Neural progenitor cell (in vitro differentiated cells): ENCODE measurements at regions not wholly inside any gene's neighbourhood (a gene's known extent, or its start where the extent isn't known, plus 50 kb on each side); places are given as distances from the start of the nearest gene placed in this dataset.

Source experiments
- DNase-seq: peaks from one replicate; pipeline ENCODE4 v3.0.0-alpha.2; 2016; ENCODE audit warnings: low spot score
- H2AFZ ChIP-seq: fragments of 200-600 bp; sonication (generic); replicated peaks from 2 replicates; pipeline ENCODE4 v1.6.1; 2016; ENCODE audit warnings: antibody characterized with exemption
- H3F3A ChIP-seq: fragments of 200-600 bp; sonication (generic); 2 replicates; pipeline ENCODE4 v1.6.1; 2016; ENCODE audit warnings: antibody characterized with exemption, low read depth
- H3K27ac ChIP-seq: fragments of 200-600 bp; sonication (generic); 2 replicates; pipeline ENCODE4 v1.5.1; 2016; ENCODE audit warnings: mild to moderate bottlenecking
- H3K27me3 ChIP-seq: fragments of 200-600 bp; sonication (generic); 2 replicates; pipeline ENCODE4 v1.6.1; 2016; ENCODE audit warnings: mild to moderate bottlenecking, moderate library complexity
- H3K36me3 ChIP-seq: fragments of 200-600 bp; sonication (generic); 2 replicates; pipeline ENCODE4 v1.5.1; 2016
- H3K4me1 ChIP-seq: fragments of 200-600 bp; sonication (generic); 2 replicates; pipeline ENCODE4 v1.6.1; 2016; ENCODE audit warnings: mixed run types
- H3K4me2 ChIP-seq: fragments of 200-600 bp; sonication (generic); 2 replicates; pipeline ENCODE4 v1.6.1; 2016
- H3K4me3 ChIP-seq: fragments of 200-600 bp; sonication (generic); 2 replicates; pipeline ENCODE4 v1.5.1; 2016
- H3K79me2 ChIP-seq: fragments of 200-600 bp; sonication (generic); 2 replicates; pipeline ENCODE4 v1.6.1; 2016; ENCODE audit warnings: low read depth
- H3K9ac ChIP-seq: fragments of 200-600 bp; sonication (generic); 2 replicates; pipeline ENCODE4 v1.6.1; 2016
- H3K9me3 ChIP-seq: fragments of 200-600 bp; sonication (generic); 2 replicates; pipeline ENCODE4 v1.5.1; 2016; ENCODE audit warnings: low read depth
- H4K20me1 ChIP-seq: fragments of 200-600 bp; sonication (generic); 2 replicates; pipeline ENCODE4 v1.6.1; 2016; ENCODE audit warnings: low read depth
- H3K27ac Mint-ChIP-seq: 3 replicates; pipeline ENCODE4 v1.8.0; 2021; ENCODE audit warnings: mixed read lengths
- H3K27me3 Mint-ChIP-seq: 2 replicates; pipeline ENCODE4 v1.8.0; 2022; ENCODE audit warnings: low read depth, mild to moderate bottlenecking, inconsistent platforms, moderate library complexity, mixed read lengths; ENCODE audit not compliant: insufficient read depth
- H3K36me3 Mint-ChIP-seq: 3 replicates; pipeline ENCODE4 v1.8.0; 2021; ENCODE audit warnings: mixed read lengths
- H3K4me1 Mint-ChIP-seq: 3 replicates; pipeline ENCODE4 v1.8.0; 2021; ENCODE audit warnings: mixed read lengths
- H3K4me3 Mint-ChIP-seq: 3 replicates; pipeline ENCODE4 v1.8.0; 2021; ENCODE audit warnings: mild to moderate bottlenecking, moderate library complexity, mixed read lengths
- H3K9me3 Mint-ChIP-seq: 3 replicates; pipeline ENCODE4 v1.8.0; 2020; ENCODE audit warnings: mixed read lengths
- CTCF ChIP-seq: fragments of 200-600 bp; sonication (generic); IDR thresholded peaks from 2 replicates; pipeline ENCODE4 v1.5.1; 2017; ENCODE audit warnings: antibody characterized with exemption, mild to moderate bottlenecking
- EZH2 ChIP-seq: fragments of 200-600 bp; sonication (generic); IDR thresholded peaks from 2 replicates; pipeline ENCODE4 v1.6.1; 2017; ENCODE audit warnings: antibody characterized with exemption, mild to moderate bottlenecking, moderate library complexity
- EZH2phosphoT487 ChIP-seq: fragments of 200-600 bp; sonication (generic); IDR thresholded peaks from 2 replicates; pipeline ENCODE4 v1.6.1; 2017; ENCODE audit warnings: antibody characterized with exemption

- no peaks in the 10 kb centered on the region for H3K79me2 ChIP-seq
- no peak overlapping the region for H3K27ac ChIP-seq
- H3K36me3 Mint-ChIP-seq: no peaks in the 10 kb centered on the region
- no peak overlapping the region for H3K27ac Mint-ChIP-seq
- peaks cover 6% of the 10 kb centered on the region for H3K4me1 ChIP-seq
- peaks cover 15% of the 10 kb centered on the region for H3F3A ChIP-seq
- H3K4me2 ChIP-seq: no peak overlapping the region
- peaks cover 10% of the 10 kb centered on the region for H3K27me3 Mint-ChIP-seq
- no peaks in the 10 kb centered on the region for H3K27me3 ChIP-seq
- no peak for TF ChIP-seq CTCF
- no peak for TF ChIP-seq EZH2
- TF ChIP-seq EZH2phosphoT487: no peak
- no peaks in the 10 kb centered on the region for H3K9me3 Mint-ChIP-seq
- no peaks in the 10 kb centered on the region for H3K36me3 ChIP-seq
- no peak overlapping the region for H3K4me3 Mint-ChIP-seq
- no peak overlapping the region for H3K9ac ChIP-seq
- H3K9me3 ChIP-seq: no peaks in the 10 kb centered on the region
- no peaks in the 10 kb centered on the region for H4K20me1 ChIP-seq
- peak; percentile 24 for DNase-seq
- peaks cover 3% of the 10 kb centered on the region for H3K4me1 Mint-ChIP-seq
- no peak overlapping the region for H3K4me3 ChIP-seq
- H2AFZ ChIP-seq: no peak overlapping the region
These were observed 133.9 kb upstream of the ZNF618 start for GRCh38 chr9:113741886-113742854.

- Histone ChIP-seq H3K27me3 (no peaks in the 10 kb centered on the region), H3K4me1 (peaks cover 6% of the 10 kb centered on the region), H4K20me1 (no peaks in the 10 kb centered on the region), H3K4me3 (no peak overlapping the region), H3F3A (peaks cover 15% of the 10 kb centered on the region), H3K9ac (no peak overlapping the region), H3K27ac (no peak overlapping the region), H2AFZ (no peak overlapping the region), H3K36me3 (no peaks in the 10 kb centered on the region), H3K9me3 (peaks cover 6% of the 10 kb centered on the region), H3K4me2 (no peak overlapping the region), H3K79me2 (no peaks in the 10 kb centered on the region)
- Mint-ChIP-seq H3K4me3 (no peak overlapping the region), H3K27me3 (peaks cover 12% of the 10 kb centered on the region), H3K4me1 (peaks cover 3% of the 10 kb centered on the region), H3K36me3 (no peaks in the 10 kb centered on the region), H3K9me3 (peaks cover 2% of the 10 kb centered on the region), H3K27ac (no peak overlapping the region)
- DNase-seq: no peak
- TF ChIP-seq EZH2phosphoT487: no peak
- no peak for TF ChIP-seq EZH2
- no peak for TF ChIP-seq CTCF
These were observed 133.2 kb upstream of the ZNF618 start for GRCh38 chr9:113742878-113743277.

GRCh38 chr9:113746486-113746885 is 129.6 kb upstream of the ZNF618 start:
- DNase-seq: no peak
- Mint-ChIP-seq H3K4me3 (no peak overlapping the region), H3K27ac (no peak overlapping the region), H3K4me1 (no peaks in the 10 kb centered on the region), H3K9me3 (peaks cover 4% of the 10 kb centered on the region), H3K36me3 (no peaks in the 10 kb centered on the region), H3K27me3 (peaks cover 2% of the 10 kb centered on the region)
- TF ChIP-seq EZH2: no peak
- no peak for TF ChIP-seq EZH2phosphoT487
- no peak for TF ChIP-seq CTCF
- Histone ChIP-seq H2AFZ (no peak overlapping the region), H3K27me3 (no peaks in the 10 kb centered on the region), H3K36me3 (no peaks in the 10 kb centered on the region), H3K27ac (no peak overlapping the region), H4K20me1 (no peaks in the 10 kb centered on the region), H3K79me2 (no peaks in the 10 kb centered on the region), H3K9me3 (peaks cover 7% of the 10 kb centered on the region), H3K4me1 (peaks cover 6% of the 10 kb centered on the region), H3K4me3 (no peak overlapping the region), H3K4me2 (no peak overlapping the region), H3F3A (no peaks in the 10 kb centered on the region), H3K9ac (no peak overlapping the region)
